ENCODE measurements at regions not wholly inside any gene's neighbourhood (a gene's known extent, or its start where the extent isn't known, plus 50 kb on each side); places are given as distances from the start of the nearest gene placed in this dataset.

DNA sequence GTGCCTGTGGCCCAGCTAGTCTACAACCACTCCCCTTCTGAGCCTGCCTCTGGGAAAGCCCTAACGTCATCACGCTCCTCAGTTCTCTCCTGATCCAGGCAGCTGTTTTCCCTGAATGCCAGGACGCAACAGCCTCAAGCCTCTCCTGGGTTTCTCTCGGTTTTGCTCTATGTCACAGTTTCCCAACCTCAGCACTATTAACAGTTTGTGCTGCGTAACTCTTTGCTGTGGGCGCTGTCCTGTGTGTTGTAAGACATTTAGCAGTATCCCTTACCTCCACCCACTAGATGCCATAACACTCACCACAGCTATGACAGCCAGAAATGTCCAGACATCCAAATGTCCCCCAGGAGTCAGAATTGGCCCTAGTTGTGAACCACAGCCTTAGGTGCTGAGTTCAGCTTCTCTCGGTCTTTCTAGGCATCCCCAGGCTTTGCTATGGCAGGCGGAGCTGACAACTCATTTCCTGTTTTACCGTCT, 226.3 kb upstream of the NPVF start:
- DNase-seq (ENCODE audit: low read depth in 1 of 2, low spot score in 1 of 2) (no peak), ATAC-seq (peak; percentile 47 to 60; a peak in 4 of 6 replicates), FAIRE-seq (no peak)
- Histone ChIP-seq H3K27ac (no peak overlapping the region), H3K4me2 (peak overlapping the region; percentile 63), H3K4me1 (no peaks in the 10 kb centered on the region), H3K4me3 (peak overlapping the region; percentile 25; the same call in 2 of the 3 replicates), H3K9me3 (no peaks in the 10 kb centered on the region)
- ChIA-PET POLR2A (no interaction called here), CTCF (no interaction called here)
- TF ChIP-seq HOXB13 (CRISPR knock-in tag; IDR thresholded peaks at IDR 0.05; ENCODE audit: low read depth) (no peak), KDM1A (IDR thresholded peaks at IDR 0.05; ENCODE audit: low read depth) (no peak), CBX2 (IDR thresholded peaks at IDR 0.05; ENCODE audit: borderline replicate concordance, low read depth) (no peak), JUNB (IDR thresholded peaks at IDR 0.05) (no peak), PHF8 (IDR thresholded peaks at IDR 0.05; ENCODE audit: borderline replicate concordance, low read depth) (no peak)
- TF ChIP-seq, protein P1, sequence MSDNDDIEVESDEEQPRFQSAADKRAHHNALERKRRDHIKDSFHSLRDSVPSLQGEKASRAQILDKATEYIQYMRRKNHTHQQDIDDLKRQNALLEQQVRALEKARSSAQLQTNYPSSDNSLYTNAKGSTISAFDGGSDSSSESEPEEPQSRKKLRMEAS (IDR thresholded peaks at IDR 0.05) = no peak
- WGBS (ENCODE audit: missing lambda C conversion rate) = 9% methylated on average over 7 of the region's 9 CpGs

DNA sequence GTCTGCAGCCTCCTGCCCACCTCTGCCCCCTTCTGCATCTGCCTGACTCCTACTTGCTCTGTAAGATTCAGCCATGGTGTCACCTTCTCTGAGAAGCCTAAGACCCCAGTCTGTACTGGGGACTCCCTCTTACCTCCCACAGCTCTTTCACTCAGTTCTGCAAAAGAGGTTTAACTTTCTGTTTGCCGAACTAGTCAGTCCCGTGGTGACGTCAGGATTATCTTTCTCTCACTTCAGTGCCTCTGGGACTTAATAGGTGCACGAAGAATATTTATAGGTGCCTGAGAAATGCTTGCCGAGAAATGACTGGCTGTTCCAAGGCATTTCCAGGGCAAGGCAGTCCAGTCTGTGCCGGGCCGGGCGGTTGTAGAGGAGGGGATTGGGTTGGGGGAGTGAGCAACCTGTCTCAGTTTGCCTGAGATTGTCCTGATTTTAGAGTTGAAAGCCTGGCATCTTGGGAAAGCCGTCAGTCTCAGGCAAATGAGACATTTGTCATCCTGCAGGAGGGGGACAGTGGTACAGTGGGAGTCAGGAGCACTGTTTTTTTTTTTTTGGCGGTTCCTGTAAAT, 227.5 kb upstream of the NPVF start:
- ATAC-seq = peak; percentile 26 to 44; a peak in 4 of 6 replicates

More for the DNA sequence above, 227.5 kb upstream of the NPVF start:
- Histone ChIP-seq H3K9me3 (no peaks in the 10 kb centered on the region), H3K4me2 (peak overlapping the region; percentile 63), H3K27ac (no peak overlapping the region), H3K4me1 (no peaks in the 10 kb centered on the region), H3K4me3 (no peak overlapping the region)
- CTCF ChIA-PET = no interaction called here
- DNase-seq (ENCODE audit: low read depth in 1 of 2, low spot score in 1 of 2) (no peak), FAIRE-seq (no peak)
- TF ChIP-seq CBX2 (IDR thresholded peaks at IDR 0.05; ENCODE audit: borderline replicate concordance, low read depth) (no peak), EP300 (IDR thresholded peaks at IDR 0.05) (no peak), HOXB13 (CRISPR knock-in tag; IDR thresholded peaks at IDR 0.05; ENCODE audit: low read depth) (no peak), CBX8 (IDR thresholded peaks at IDR 0.05) (no peak), ZC3H11A (IDR thresholded peaks at IDR 0.05) (no peak), RNF2 (IDR thresholded peaks at IDR 0.05; ENCODE audit: borderline replicate concordance, low read depth) (no peak), PHF8 (IDR thresholded peaks at IDR 0.05; ENCODE audit: borderline replicate concordance, low read depth) (no peak), HOXA7 (CRISPR knock-in tag; IDR thresholded peaks at IDR 0.05) (no peak), RARB (CRISPR knock-in tag; IDR thresholded peaks at IDR 0.05) (no peak), ZFP36 (IDR thresholded peaks at IDR 0.05; ENCODE audit: borderline replicate concordance, partially characterized antibody) (no peak), NFE2L2 (conservative IDR thresholded peaks at IDR 0.05; ENCODE audit: low read length) (no peak), CHD2 (IDR thresholded peaks at IDR 0.05; ENCODE audit: low read length, partially characterized antibody) (no peak), KDM5A (IDR thresholded peaks at IDR 0.05) (no peak)
- TF ChIP-seq, protein P2, sequence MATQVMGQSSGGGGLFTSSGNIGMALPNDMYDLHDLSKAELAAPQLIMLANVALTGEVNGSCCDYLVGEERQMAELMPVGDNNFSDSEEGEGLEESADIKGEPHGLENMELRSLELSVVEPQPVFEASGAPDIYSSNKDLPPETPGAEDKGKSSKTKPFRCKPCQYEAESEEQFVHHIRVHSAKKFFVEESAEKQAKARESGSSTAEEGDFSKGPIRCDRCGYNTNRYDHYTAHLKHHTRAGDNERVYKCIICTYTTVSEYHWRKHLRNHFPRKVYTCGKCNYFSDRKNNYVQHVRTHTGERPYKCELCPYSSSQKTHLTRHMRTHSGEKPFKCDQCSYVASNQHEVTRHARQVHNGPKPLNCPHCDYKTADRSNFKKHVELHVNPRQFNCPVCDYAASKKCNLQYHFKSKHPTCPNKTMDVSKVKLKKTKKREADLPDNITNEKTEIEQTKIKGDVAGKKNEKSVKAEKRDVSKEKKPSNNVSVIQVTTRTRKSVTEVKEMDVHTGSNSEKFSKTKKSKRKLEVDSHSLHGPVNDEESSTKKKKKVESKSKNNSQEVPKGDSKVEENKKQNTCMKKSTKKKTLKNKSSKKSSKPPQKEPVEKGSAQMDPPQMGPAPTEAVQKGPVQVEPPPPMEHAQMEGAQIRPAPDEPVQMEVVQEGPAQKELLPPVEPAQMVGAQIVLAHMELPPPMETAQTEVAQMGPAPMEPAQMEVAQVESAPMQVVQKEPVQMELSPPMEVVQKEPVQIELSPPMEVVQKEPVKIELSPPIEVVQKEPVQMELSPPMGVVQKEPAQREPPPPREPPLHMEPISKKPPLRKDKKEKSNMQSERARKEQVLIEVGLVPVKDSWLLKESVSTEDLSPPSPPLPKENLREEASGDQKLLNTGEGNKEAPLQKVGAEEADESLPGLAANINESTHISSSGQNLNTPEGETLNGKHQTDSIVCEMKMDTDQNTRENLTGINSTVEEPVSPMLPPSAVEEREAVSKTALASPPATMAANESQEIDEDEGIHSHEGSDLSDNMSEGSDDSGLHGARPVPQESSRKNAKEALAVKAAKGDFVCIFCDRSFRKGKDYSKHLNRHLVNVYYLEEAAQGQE (IDR thresholded peaks at IDR 0.05) = no peak
- TF ChIP-seq, protein P3, sequence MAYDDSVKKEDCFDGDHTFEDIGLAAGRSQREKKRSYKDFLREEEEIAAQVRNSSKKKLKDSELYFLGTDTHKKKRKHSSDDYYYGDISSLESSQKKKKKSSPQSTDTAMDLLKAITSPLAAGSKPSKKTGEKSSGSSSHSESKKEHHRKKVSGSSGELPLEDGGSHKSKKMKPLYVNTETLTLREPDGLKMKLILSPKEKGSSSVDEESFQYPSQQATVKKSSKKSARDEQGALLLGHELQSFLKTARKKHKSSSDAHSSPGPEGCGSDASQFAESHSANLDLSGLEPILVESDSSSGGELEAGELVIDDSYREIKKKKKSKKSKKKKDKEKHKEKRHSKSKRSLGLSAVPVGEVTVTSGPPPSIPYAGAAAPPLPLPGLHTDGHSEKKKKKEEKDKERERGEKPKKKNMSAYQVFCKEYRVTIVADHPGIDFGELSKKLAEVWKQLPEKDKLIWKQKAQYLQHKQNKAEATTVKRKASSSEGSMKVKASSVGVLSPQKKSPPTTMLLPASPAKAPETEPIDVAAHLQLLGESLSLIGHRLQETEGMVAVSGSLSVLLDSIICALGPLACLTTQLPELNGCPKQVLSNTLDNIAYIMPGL (CRISPR knock-in tag; IDR thresholded peaks at IDR 0.05; ENCODE audit: borderline replicate concordance) = no peak
- TF ChIP-seq, protein P4, sequence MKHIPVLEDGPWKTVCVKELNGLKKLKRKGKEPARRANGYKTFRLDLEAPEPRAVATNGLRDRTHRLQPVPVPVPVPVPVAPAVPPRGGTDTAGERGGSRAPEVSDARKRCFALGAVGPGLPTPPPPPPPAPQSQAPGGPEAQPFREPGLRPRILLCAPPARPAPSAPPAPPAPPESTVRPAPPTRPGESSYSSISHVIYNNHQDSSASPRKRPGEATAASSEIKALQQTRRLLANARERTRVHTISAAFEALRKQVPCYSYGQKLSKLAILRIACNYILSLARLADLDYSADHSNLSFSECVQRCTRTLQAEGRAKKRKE (CRISPR knock-in tag; IDR thresholded peaks at IDR 0.05; ENCODE audit: low read depth) = no peak
- POLR2A ChIA-PET = no interaction called here
- 8% methylated on average over 10 of the region's 10 CpGs for WGBS (ENCODE audit: missing lambda C conversion rate)

Measured in A549 (cell line).